Fibroblast of lung (primary cell): ENCODE measurements at regions not wholly inside any gene's neighbourhood (a gene's known extent, or its start where the extent isn't known, plus 50 kb on each side); places are given as distances from the start of the nearest gene placed in this dataset.

Experiments
- CTCF ChIP-seq, 2 donors: IDR thresholded peaks in 1 of 2; conservative IDR thresholded peaks in 1 of 2; 1 replicate in 1 of 2; 2 replicates in 1 of 2; pipeline ENCODE4 v1.5.1; 2011 to 2012; ENCODE audit warnings: low read length in 2 of 2, control low read depth in 1 of 2, inconsistent platforms in 1 of 2, low read depth in 1 of 2, mild to moderate bottlenecking in 1 of 2
- EZH2 ChIP-seq: IDR thresholded peaks from 2 replicates; pipeline ENCODE4 v1.5.1; 2012; ENCODE audit warnings: low read length, control low read depth, mild to moderate bottlenecking; ENCODE audit errors: missing control alignments

- TF ChIP-seq CTCF (conservative IDR thresholded peaks at IDR 0.05 in 1 of 2, IDR thresholded peaks at IDR 0.05 in 1 of 2; ENCODE audit: low read depth in 1 of 2, low read length in 2 of 2) (no peak), EZH2 (no peak)
Observed at GRCh38 chr21:28421716-28422524, 570.8 kb downstream of the LTN1 start.
